CD4-positive, alpha-beta T cell (primary cell): ENCODE measurements at regions not wholly inside any gene's neighbourhood (a gene's known extent, or its start where the extent isn't known, plus 50 kb on each side); places are given as distances from the start of the nearest gene placed in this dataset.

Source experiments
- ATAC-seq: fragments of 200-7000 bp; cut with Tn5 transposase; one replicate; pipeline ENCODE4 v1.10.0; 2022; ENCODE audit warnings: mild to moderate bottlenecking; ENCODE audit not compliant: poor library complexity
- CTCF ChIA-PET: fragments of 350-600 bp; sonication (Branson Sonifier 250); formaldehyde crosslinking; loops from one replicate; lab custom pipeline; 2021; ENCODE audit warnings: antibody characterized with exemption, inconsistent platforms; lab: Charles Lee
- POLR2A ChIA-PET: fragments of 350-600 bp; sonication (Branson Sonifier 250); formaldehyde crosslinking; loops from one replicate; lab custom pipeline; 2021; ENCODE audit warnings: antibody characterized with exemption, inconsistent platforms; lab: Charles Lee
- DNase-seq, 14 experiments: peaks; one replicate each; pipeline ENCODE4 v3.0.0-alpha.2; 2013 to 2020; ENCODE audit warnings: mixed read lengths in 2 of 14
- H3K27ac ChIP-seq, 2 donors: one replicate each; pipeline versions ENCODE4 v1.5.1 to v1.7.0; 2013; ENCODE audit warnings: low read length in 2 of 2, low read depth in 1 of 2, mild to moderate bottlenecking in 1 of 2
- H3K27me3 ChIP-seq, 2 experiments: 1 replicate in 1 of 2; 2 replicates in 1 of 2; pipeline versions ENCODE4 v1.6.1 to v1.7.0; 2013; ENCODE audit warnings: low read length in 2 of 2, control low read depth in 1 of 2, mild to moderate bottlenecking in 1 of 2, moderate library complexity in 1 of 2; ENCODE audit not compliant: insufficient read depth in 2 of 2, control insufficient read depth in 1 of 2
- H3K36me3 ChIP-seq: one replicate; pipeline ENCODE4 v1.6.1; 2013; ENCODE audit warnings: low read length, control low read depth; ENCODE audit not compliant: insufficient read depth
- H3K4me1 ChIP-seq: one replicate; pipeline ENCODE4 v1.6.1; 2013; ENCODE audit warnings: low read length, control low read depth; ENCODE audit not compliant: insufficient read depth
- H3K4me3 ChIP-seq: one replicate; pipeline ENCODE4 v1.5.1; 2013; ENCODE audit warnings: mild to moderate bottlenecking, low read length, moderate library complexity
- H3K9me3 ChIP-seq, 2 experiments: 1 replicate in 1 of 2; 2 replicates in 1 of 2; pipeline versions ENCODE4 v1.6.1 to v1.7.0; 2013; ENCODE audit warnings: low read length in 2 of 2, mild to moderate bottlenecking in 2 of 2, control low read depth in 1 of 2, moderate library complexity in 1 of 2; ENCODE audit not compliant: control insufficient read depth in 1 of 2, insufficient read depth in 1 of 2
- H3K27ac Mint-ChIP-seq: one replicate; pipeline ENCODE4 v1.8.0; 2020; ENCODE audit warnings: mixed read lengths
- H3K27me3 Mint-ChIP-seq: one replicate; pipeline ENCODE4 v1.8.0; 2021; ENCODE audit warnings: mixed read lengths
- H3K36me3 Mint-ChIP-seq: one replicate; pipeline ENCODE4 v1.8.0; 2021; ENCODE audit warnings: low read depth, mixed read lengths
- H3K4me1 Mint-ChIP-seq: one replicate; pipeline ENCODE4 v1.8.0; 2021; ENCODE audit warnings: low read depth, mixed read lengths
- H3K4me3 Mint-ChIP-seq: one replicate; pipeline ENCODE4 v1.8.0; 2020; ENCODE audit warnings: mild to moderate bottlenecking, mixed read lengths
- H3K9me3 Mint-ChIP-seq: one replicate; pipeline ENCODE4 v1.8.0; 2020; ENCODE audit warnings: mixed read lengths
- intact Hi-C, 2 experiments: fragments of 100-400 bp; cut with DNase I in 1 of 2; cut with micrococcal nuclease in 1 of 2; formaldehyde crosslinking; loops; one replicate each; pipeline versions ENCODE4 v1.15.1 to v1.9.0; 2023 to 2025; cut with DNase I, micrococcal nuclease
- TF ChIP-seq, protein P1 (sequence below): fragments of 200-600 bp; IDR thresholded peaks from one replicate; pipeline ENCODE4 v1.8.0; 2022; ENCODE audit warnings: antibody characterized with exemption, mild to moderate bottlenecking

DNA sequence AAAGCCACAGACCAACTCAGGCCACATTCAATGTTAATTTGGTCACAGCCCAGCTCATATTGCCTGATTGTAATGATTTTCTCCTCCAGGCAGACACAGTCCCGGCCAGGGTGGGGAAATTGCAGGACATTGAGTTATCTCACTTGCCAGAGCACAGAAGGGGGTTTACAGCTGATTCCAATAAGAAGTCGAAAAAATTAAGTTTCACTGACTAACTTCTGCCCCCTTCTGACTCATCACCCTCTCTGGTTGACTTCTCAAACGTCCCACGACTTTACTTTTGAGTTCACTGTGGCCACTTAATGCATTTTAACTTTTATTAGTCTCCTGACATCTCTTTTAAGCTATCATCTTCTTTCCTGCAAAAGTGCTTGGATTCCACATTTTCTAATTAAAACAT lies 321.4 kb upstream of the WWC1 start:
- DNase-seq (no peak), ATAC-seq (no peak)
- Histone ChIP-seq H3K36me3 (no peaks in the 10 kb centered on the region), H3K4me3 (no peak overlapping the region), H3K9me3 (no peaks in the 10 kb centered on the region), H3K4me1 (no peaks in the 10 kb centered on the region), H3K27me3 (no peaks in the 10 kb centered on the region), H3K27ac (no peak overlapping the region)
- TF ChIP-seq, protein P1, sequence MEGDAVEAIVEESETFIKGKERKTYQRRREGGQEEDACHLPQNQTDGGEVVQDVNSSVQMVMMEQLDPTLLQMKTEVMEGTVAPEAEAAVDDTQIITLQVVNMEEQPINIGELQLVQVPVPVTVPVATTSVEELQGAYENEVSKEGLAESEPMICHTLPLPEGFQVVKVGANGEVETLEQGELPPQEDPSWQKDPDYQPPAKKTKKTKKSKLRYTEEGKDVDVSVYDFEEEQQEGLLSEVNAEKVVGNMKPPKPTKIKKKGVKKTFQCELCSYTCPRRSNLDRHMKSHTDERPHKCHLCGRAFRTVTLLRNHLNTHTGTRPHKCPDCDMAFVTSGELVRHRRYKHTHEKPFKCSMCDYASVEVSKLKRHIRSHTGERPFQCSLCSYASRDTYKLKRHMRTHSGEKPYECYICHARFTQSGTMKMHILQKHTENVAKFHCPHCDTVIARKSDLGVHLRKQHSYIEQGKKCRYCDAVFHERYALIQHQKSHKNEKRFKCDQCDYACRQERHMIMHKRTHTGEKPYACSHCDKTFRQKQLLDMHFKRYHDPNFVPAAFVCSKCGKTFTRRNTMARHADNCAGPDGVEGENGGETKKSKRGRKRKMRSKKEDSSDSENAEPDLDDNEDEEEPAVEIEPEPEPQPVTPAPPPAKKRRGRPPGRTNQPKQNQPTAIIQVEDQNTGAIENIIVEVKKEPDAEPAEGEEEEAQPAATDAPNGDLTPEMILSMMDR = no peak
- Mint-ChIP-seq H3K4me3 (no peak overlapping the region), H3K27me3 (no peaks in the 10 kb centered on the region), H3K9me3 (no peaks in the 10 kb centered on the region), H3K36me3 (no peaks in the 10 kb centered on the region), H3K4me1 (no peaks in the 10 kb centered on the region), H3K27ac (no peak overlapping the region)
- POLR2A ChIA-PET = no interaction called here
- intact Hi-C loops = no loop called here
- CTCF ChIA-PET = no interaction called here

DNA sequence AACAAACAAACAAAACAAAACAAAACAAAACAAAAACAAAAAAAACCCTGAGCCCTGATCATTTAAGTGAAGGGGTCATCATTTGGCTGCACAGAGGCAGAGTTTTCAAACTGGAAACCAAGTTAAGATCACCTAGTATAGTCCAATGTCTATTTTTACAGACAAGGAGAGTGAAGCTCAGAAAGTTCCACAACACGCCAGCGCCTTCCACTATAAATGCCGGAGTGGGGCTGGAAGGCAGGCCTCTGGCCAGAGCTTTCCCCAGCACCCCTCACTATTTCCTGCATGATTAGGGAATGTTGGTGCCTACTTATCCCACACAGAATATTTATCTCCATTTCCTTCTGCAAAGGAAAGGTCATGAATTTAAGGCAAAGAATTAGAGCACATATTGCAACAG lies 319.7 kb upstream of the WWC1 start:
- intact Hi-C loops = no loop called here
- no peaks in the 10 kb centered on the region for H3K36me3 Mint-ChIP-seq
- peaks cover under 1% of the 10 kb centered on the region for H3K27me3 Mint-ChIP-seq
- no peak overlapping the region for H3K4me3 Mint-ChIP-seq
- H3K4me3 ChIP-seq = no peak overlapping the region
- POLR2A ChIA-PET = no interaction called here
- DNase-seq = no peak
- H3K27ac Mint-ChIP-seq = no peak overlapping the region
- no peaks in the 10 kb centered on the region for H3K9me3 Mint-ChIP-seq
- no peak for ATAC-seq
- no peaks in the 10 kb centered on the region for H3K9me3 ChIP-seq
- H3K27me3 ChIP-seq = no peaks in the 10 kb centered on the region
- H3K36me3 ChIP-seq = no peaks in the 10 kb centered on the region
- TF ChIP-seq, protein P1 = no peak
- H3K4me1 Mint-ChIP-seq = no peaks in the 10 kb centered on the region
- no peaks in the 10 kb centered on the region for H3K4me1 ChIP-seq
- CTCF ChIA-PET = no interaction called here
- no peak overlapping the region for H3K27ac ChIP-seq

DNA sequence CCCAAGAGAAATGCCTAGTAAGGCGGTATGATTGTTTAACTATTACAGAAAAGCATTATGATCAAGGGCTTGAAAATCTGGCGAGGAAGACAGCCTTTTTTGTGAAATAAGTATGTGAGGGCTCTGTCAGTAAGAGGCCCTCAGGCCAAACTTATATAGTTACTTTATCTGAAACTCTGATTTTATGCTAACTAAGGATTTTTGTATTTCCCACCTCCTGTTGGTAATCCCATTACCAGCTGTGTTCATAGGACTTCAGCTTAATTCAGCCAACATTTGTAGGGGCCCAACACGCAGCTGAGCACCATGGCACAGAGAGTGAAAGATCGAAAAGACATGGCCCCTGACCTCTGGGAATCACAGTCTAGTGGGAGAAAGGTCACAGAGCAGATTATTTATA lies 318.3 kb upstream of the WWC1 start:
- Mint-ChIP-seq H3K27ac (no peak overlapping the region), H3K4me1 (no peaks in the 10 kb centered on the region), H3K9me3 (no peaks in the 10 kb centered on the region), H3K27me3 (peaks cover 4% of the 10 kb centered on the region), H3K36me3 (no peaks in the 10 kb centered on the region), H3K4me3 (no peak overlapping the region)
- ChIA-PET CTCF (no interaction called here), POLR2A (no interaction called here)
- DNase-seq (no peak), ATAC-seq (no peak)
- Histone ChIP-seq H3K27ac (no peak overlapping the region), H3K9me3 (no peaks in the 10 kb centered on the region), H3K27me3 (no peaks in the 10 kb centered on the region), H3K36me3 (no peaks in the 10 kb centered on the region), H3K4me3 (no peak overlapping the region), H3K4me1 (no peaks in the 10 kb centered on the region)
- intact Hi-C loops = no loop called here
- TF ChIP-seq, protein P1 = no peak
